Gastrocnemius medialis (tissue), 4 donors: ENCODE measurements at regions not wholly inside any gene's neighbourhood (a gene's known extent, or its start where the extent isn't known, plus 50 kb on each side); places are given as distances from the start of the nearest gene placed in this dataset.

Experiments
- ATAC-seq, 2 donors: fragments of 150-250 bp; one replicate each; pipeline ENCODE4 v1.9.1; 2016
- DNase-seq, 2 donors: peaks; one replicate each; pipeline ENCODE4 v3.0.0-alpha.2; 2019
- H3K27ac ChIP-seq, 4 donors: fragments of 200-600 bp; sonication (generic); 1 replicate in 1 of 4; 2 replicates in 3 of 4; pipeline ENCODE4 v1.5.1; 2016 to 2018; ENCODE audit warnings: mild to moderate bottlenecking in 2 of 4, moderate library complexity in 1 of 4
- H3K27me3 ChIP-seq, 3 donors: fragments of 200-600 bp; sonication (generic) in 2 of 3; 1 replicate in 1 of 3; 2 replicates in 2 of 3; pipeline versions ENCODE4 v1.5.1 to v1.6.0; 2016 to 2019; ENCODE audit warnings: mild to moderate bottlenecking in 1 of 3, moderate library complexity in 1 of 3
- H3K36me3 ChIP-seq, 2 donors: fragments of 200-600 bp; sonication (generic) in 1 of 2; one replicate each; pipeline ENCODE4 v1.5.1; 2017 to 2018
- H3K4me1 ChIP-seq, 2 donors: fragments of 200-600 bp; sonication (generic) in 1 of 2; one replicate each; pipeline ENCODE4 v1.5.1; 2016 to 2017; ENCODE audit warnings: mild to moderate bottlenecking in 2 of 2
- H3K4me3 ChIP-seq, 4 donors: fragments of 200-600 bp; sonication (generic) in 3 of 4; 1 replicate in 1 of 4; 2 replicates in 3 of 4; pipeline ENCODE4 v1.5.1; 2016 to 2019; ENCODE audit warnings: mild to moderate bottlenecking in 2 of 4
- H3K9me3 ChIP-seq, 3 donors: fragments of 200-600 bp; sonication (generic) in 2 of 3; 1 replicate in 1 of 3; 2 replicates in 2 of 3; pipeline ENCODE4 v1.5.1; 2016 to 2019
- POLR2A ChIP-seq, 2 donors: fragments of 450-650 bp; IDR thresholded peaks; one replicate each; pipeline ENCODE4 v1.6.1; 2017; ENCODE audit warnings: antibody characterized with exemption in 2 of 2, mild to moderate bottlenecking in 2 of 2, moderate library complexity in 2 of 2
- in situ Hi-C, 4 donors: fragments of 200-750 bp; cut with MboI; loops; one replicate each; pipeline versions ENCODE4 v1.15.0 to v1.8.0; 2017; ENCODE audit warnings: low sequenced_read_pairs in 4 of 4
- intact Hi-C: fragments of 100-400 bp; cut with DNase I; formaldehyde crosslinking; loops from one replicate; pipeline ENCODE4 v1.15.1; 2023; ENCODE audit warnings: low total_unique reads
- TF ChIP-seq, protein P1 (sequence below), 5 experiments: fragments of 450-650 bp in 3 of 5; fragments of 200-600 bp in 2 of 5; sonication (generic) in 2 of 5; IDR thresholded peaks in 4 of 5; conservative IDR thresholded peaks in 1 of 5; 1 replicate in 4 of 5; 2 replicates in 1 of 5; pipeline ENCODE4 v1.5.1; 2016 to 2019; ENCODE audit warnings: antibody characterized with exemption in 5 of 5, mild to moderate bottlenecking in 3 of 5, moderate library complexity in 3 of 5

- Histone ChIP-seq H3K4me1 (peaks cover 0 to 4% of the 10 kb centered on the region in 2 donors), H3K4me3 (no peak overlapping the region), H3K9me3 (no peaks in the 10 kb centered on the region), H3K27me3 (no peaks in the 10 kb centered on the region), H3K27ac (no peak overlapping the region), H3K36me3 (no peaks in the 10 kb centered on the region)
- no peak for DNase-seq
- intact Hi-C loops: no loop called here
- ATAC-seq: no peak
- no peak for TF ChIP-seq POLR2A (IDR thresholded peaks at IDR 0.05)
- TF ChIP-seq, protein P1, sequence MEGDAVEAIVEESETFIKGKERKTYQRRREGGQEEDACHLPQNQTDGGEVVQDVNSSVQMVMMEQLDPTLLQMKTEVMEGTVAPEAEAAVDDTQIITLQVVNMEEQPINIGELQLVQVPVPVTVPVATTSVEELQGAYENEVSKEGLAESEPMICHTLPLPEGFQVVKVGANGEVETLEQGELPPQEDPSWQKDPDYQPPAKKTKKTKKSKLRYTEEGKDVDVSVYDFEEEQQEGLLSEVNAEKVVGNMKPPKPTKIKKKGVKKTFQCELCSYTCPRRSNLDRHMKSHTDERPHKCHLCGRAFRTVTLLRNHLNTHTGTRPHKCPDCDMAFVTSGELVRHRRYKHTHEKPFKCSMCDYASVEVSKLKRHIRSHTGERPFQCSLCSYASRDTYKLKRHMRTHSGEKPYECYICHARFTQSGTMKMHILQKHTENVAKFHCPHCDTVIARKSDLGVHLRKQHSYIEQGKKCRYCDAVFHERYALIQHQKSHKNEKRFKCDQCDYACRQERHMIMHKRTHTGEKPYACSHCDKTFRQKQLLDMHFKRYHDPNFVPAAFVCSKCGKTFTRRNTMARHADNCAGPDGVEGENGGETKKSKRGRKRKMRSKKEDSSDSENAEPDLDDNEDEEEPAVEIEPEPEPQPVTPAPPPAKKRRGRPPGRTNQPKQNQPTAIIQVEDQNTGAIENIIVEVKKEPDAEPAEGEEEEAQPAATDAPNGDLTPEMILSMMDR (IDR thresholded peaks at IDR 0.05 in 4 of 5, conservative IDR thresholded peaks at IDR 0.05 in 1 of 5): no peak
- in situ Hi-C loops: no loop called here
These were observed 50.6 kb downstream of the SLIT2 start for GRCh38 chr4:20302336-20302735.

DNA sequence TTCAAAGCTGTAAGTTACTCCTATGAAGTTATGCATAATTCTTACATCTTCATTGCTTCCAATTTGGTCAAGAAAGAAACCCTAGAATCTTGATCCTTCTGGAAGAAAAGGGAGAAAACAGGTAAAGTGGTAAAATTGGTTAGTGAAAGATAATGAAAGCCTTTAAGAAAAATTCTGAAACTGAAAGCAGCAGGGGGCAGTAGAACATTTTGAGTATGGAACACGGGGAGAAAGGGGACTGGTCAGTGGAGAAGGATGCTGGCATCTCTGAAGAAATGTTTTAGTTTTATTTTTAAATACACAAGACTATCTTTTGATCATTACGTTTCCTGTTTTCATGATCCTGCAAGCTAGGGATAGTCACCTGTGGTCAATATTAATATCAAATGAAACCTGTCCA is 54.3 kb downstream of the SLIT2 start:
- Histone ChIP-seq H3K9me3 (no peaks in the 10 kb centered on the region), H3K36me3 (no peaks in the 10 kb centered on the region), H3K27me3 (no peaks in the 10 kb centered on the region), H3K27ac (no peak overlapping the region), H3K4me1 (no peaks in the 10 kb centered on the region), H3K4me3 (no peak overlapping the region)
- in situ Hi-C loops: no loop called here
- TF ChIP-seq, protein P1 (IDR thresholded peaks at IDR 0.05 in 4 of 5, conservative IDR thresholded peaks at IDR 0.05 in 1 of 5): no peak
- no peak for TF ChIP-seq POLR2A (IDR thresholded peaks at IDR 0.05)
- DNase-seq (no peak), ATAC-seq (no peak)
- intact Hi-C loops: no loop called here

DNA sequence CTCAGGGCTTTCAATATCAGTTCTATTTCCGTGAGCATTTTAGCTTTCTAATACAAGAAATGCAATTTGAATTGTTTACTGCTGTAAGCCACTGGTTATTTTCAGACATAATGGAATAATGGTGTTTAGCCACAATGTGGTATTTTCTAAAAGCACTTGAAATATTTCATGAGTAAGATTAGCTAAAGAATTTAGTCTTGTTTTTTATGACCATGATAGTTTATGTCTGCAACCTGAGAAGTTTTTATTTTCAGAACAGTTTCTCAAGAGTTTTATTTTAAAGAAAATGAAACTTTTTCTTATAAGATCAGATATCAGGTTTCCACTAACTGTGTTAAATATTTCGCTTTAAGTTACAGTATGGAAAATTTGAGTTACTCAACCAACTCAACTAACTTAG is 60.2 kb downstream of the SLIT2 start:
- ATAC-seq (no peak), DNase-seq (no peak)
- Histone ChIP-seq H3K27me3 (no peaks in the 10 kb centered on the region), H3K27ac (no peak overlapping the region), H3K36me3 (no peaks in the 10 kb centered on the region), H3K9me3 (no peaks in the 10 kb centered on the region), H3K4me1 (no peaks in the 10 kb centered on the region), H3K4me3 (no peak overlapping the region)
- intact Hi-C loops: loop anchor here (10.0 kb wide), 1 partner anchor 113 kb away; no protein-coding TSS in a partner anchor
- in situ Hi-C loops: no loop called here
- TF ChIP-seq, protein P1 (IDR thresholded peaks at IDR 0.05 in 4 of 5, conservative IDR thresholded peaks at IDR 0.05 in 1 of 5): no peak
- TF ChIP-seq POLR2A (IDR thresholded peaks at IDR 0.05): no peak

DNA sequence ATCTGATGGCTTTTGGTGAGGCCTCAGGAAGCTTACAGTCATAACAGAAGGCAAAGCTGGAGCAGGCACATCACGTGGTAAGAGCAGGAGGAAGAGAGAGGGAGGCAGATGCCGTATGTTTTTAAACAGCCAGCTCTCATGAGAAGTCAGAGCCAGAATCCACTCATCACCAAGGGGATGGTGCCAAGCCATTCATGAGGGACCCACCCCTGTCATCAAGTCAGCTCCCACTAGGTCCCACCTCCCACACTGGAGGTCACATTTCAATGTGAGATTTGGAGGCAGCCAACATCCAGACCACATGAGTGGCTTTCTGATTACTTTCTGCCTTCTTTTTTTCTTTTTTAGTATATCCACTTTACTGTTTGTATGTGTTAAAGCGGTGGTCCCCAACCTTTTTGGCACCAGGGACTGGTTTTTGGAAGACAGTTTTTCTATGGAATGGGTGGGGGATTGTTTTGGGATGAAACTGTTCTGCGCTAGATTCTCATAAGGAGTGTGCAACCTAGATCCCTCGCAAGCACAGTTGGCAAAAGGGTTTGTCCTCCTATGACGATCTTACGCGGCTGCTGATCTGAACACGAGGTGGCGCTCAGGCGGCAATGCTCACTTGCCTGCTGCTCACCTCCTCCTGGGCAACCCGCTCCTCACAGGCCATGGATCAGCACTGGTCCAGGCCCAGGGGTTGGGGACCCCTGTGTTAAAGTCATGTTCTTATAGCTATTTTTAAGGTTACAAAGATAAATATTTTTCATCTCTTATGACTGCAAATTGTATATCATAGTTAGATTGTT is 61.7 kb downstream of the SLIT2 start:
- ATAC-seq (no peak), DNase-seq (no peak)
- in situ Hi-C loops: no loop called here

More for the DNA sequence above, 61.7 kb downstream of the SLIT2 start:
- Histone ChIP-seq H3K4me3 (no peak overlapping the region), H3K36me3 (no peaks in the 10 kb centered on the region), H3K4me1 (no peaks in the 10 kb centered on the region), H3K27ac (no peak overlapping the region), H3K9me3 (no peaks in the 10 kb centered on the region), H3K27me3 (no peaks in the 10 kb centered on the region)
- intact Hi-C loops: loop anchor here (10.0 kb wide), 1 partner anchor 111 kb away; no protein-coding TSS in a partner anchor
- TF ChIP-seq, protein P1 (IDR thresholded peaks at IDR 0.05 in 4 of 5, conservative IDR thresholded peaks at IDR 0.05 in 1 of 5): no peak
- TF ChIP-seq POLR2A (IDR thresholded peaks at IDR 0.05): no peak
